HG03108 (cell line): ENCODE measurements at regions not wholly inside any gene's neighbourhood (a gene's known extent, or its start where the extent isn't known, plus 50 kb on each side); places are given as distances from the start of the nearest gene placed in this dataset.
"Not testable (repeated sequence)": the region's sequence is repeated elsewhere in the genome, so short reads cannot be mapped to it uniquely, and the experiment has no call there.

Experiments
- ATAC-seq: cut with Tn5 transposase; IDR thresholded peaks from one replicate; pipeline ENCODE4 v1.9.1; 2021; ENCODE audit warnings: moderate library complexity; ENCODE audit not compliant: unreplicated experiment

- ATAC-seq, result no peak
These were observed 479.4 kb downstream of the PCDH20 start for GRCh38 chr13:60936281-60936680.

GRCh38 chr13:60933638-60934037, 482.0 kb downstream of the PCDH20 start:
- no peak for ATAC-seq

GRCh38 chr13:60931858-60932546, 483.6 kb downstream of the PCDH20 start:
- no peak for ATAC-seq

GRCh38 chr13:60925686-60926085, 490.0 kb downstream of the PCDH20 start:
- no peak for ATAC-seq

GRCh38 chr13:60924856-60925255, 490.8 kb downstream of the PCDH20 start:
- ATAC-seq, result no peak

- no peak for ATAC-seq
These were observed 492.9 kb downstream of the PCDH20 start for GRCh38 chr13:60922576-60923231.

GRCh38 chr13:60893801-60894200, 496.8 kb downstream of the TDRD3 start:
- no peak for ATAC-seq

GRCh38 chr13:60887711-60888110, 490.7 kb downstream of the TDRD3 start:
- ATAC-seq, result no peak

- ATAC-seq, result no peak
These were observed 484.5 kb downstream of the TDRD3 start for GRCh38 chr13:60881507-60881906.

GRCh38 chr13:60873116-60873515, 476.1 kb downstream of the TDRD3 start:
- ATAC-seq, result no peak

- ATAC-seq, result no peak
These were observed 473.1 kb downstream of the TDRD3 start for GRCh38 chr13:60869941-60870613.

- no peak for ATAC-seq
These were observed 472.2 kb downstream of the TDRD3 start for GRCh38 chr13:60869225-60869624.

- ATAC-seq, result no peak
These were observed 465.0 kb downstream of the TDRD3 start for GRCh38 chr13:60862036-60862435.

GRCh38 chr13:60857698-60858097, 460.7 kb downstream of the TDRD3 start:
- no peak for ATAC-seq

GRCh38 chr13:60852886-60853285, 455.9 kb downstream of the TDRD3 start:
- ATAC-seq, result no peak

GRCh38 chr13:60851378-60851777, 454.4 kb downstream of the TDRD3 start:
- ATAC-seq, result no peak

- no peak for ATAC-seq
These were observed 453.5 kb downstream of the TDRD3 start for GRCh38 chr13:60850526-60850925.

GRCh38 chr13:60838581-60838980, 441.6 kb downstream of the TDRD3 start:
- ATAC-seq, result no peak

- ATAC-seq, result no peak
These were observed 440.8 kb downstream of the TDRD3 start for GRCh38 chr13:60837806-60838205.

GRCh38 chr13:60836821-60837220, 439.8 kb downstream of the TDRD3 start:
- ATAC-seq, result no peak

- ATAC-seq, result no peak
These were observed 414.6 kb downstream of the TDRD3 start for GRCh38 chr13:60811581-60811980.

GRCh38 chr13:60805640-60806039, 408.6 kb downstream of the TDRD3 start:
- ATAC-seq, result not testable (repeated sequence)
